GM19467 (cell line): ENCODE measurements at regions not wholly inside any gene's neighbourhood (a gene's known extent, or its start where the extent isn't known, plus 50 kb on each side); places are given as distances from the start of the nearest gene placed in this dataset.

Source experiments
- ATAC-seq: cut with Tn5 transposase; IDR thresholded peaks from one replicate; pipeline ENCODE4 v1.9.1; 2021; ENCODE audit warnings: mild to moderate bottlenecking, moderate library complexity; ENCODE audit not compliant: unreplicated experiment

- ATAC-seq, result no peak
Observed at GRCh38 chr1:229075716-229076115, 195.2 kb upstream of the RAB4A start.

- ATAC-seq, result no peak
Observed at GRCh38 chr1:229076195-229076594, 194.7 kb upstream of the RAB4A start.

GRCh38 chr1:229079016-229079595, 191.8 kb upstream of the RAB4A start:
- no peak for ATAC-seq

GRCh38 chr1:229080361-229080760, 190.6 kb upstream of the RAB4A start:
- ATAC-seq, result no peak

GRCh38 chr1:229085291-229085690, 185.6 kb upstream of the RAB4A start:
- ATAC-seq, result no peak

- ATAC-seq, result no peak
Observed at GRCh38 chr1:229086091-229086490, 184.8 kb upstream of the RAB4A start.

GRCh38 chr1:229086686-229087085, 184.2 kb upstream of the RAB4A start:
- no peak for ATAC-seq

GRCh38 chr1:229087339-229087738, 183.6 kb upstream of the RAB4A start:
- ATAC-seq, result no peak

GRCh38 chr1:229087906-229088305, 183.0 kb upstream of the RAB4A start:
- no peak for ATAC-seq

GRCh38 chr1:229088711-229089110, 182.2 kb upstream of the RAB4A start:
- ATAC-seq, result no peak

- no peak for ATAC-seq
Observed at GRCh38 chr1:229089586-229090208, 181.2 kb upstream of the RAB4A start.

- ATAC-seq, result no peak
Observed at GRCh38 chr1:229091721-229092136, 179.2 kb upstream of the RAB4A start.

GRCh38 chr1:229092377-229093237, 178.3 kb upstream of the RAB4A start:
- no peak for ATAC-seq

GRCh38 chr1:229093238-229093540, 177.7 kb upstream of the RAB4A start:
- no peak for ATAC-seq

GRCh38 chr1:229093609-229094336, 177.1 kb upstream of the RAB4A start:
- ATAC-seq, result no peak

- no peak for ATAC-seq
Observed at GRCh38 chr1:229094476-229095311, 176.2 kb upstream of the RAB4A start.

GRCh38 chr1:229095325-229095724, 175.6 kb upstream of the RAB4A start:
- ATAC-seq, result no peak

GRCh38 chr1:229097356-229097755, 173.6 kb upstream of the RAB4A start:
- ATAC-seq, result no peak

GRCh38 chr1:229098361-229098760, 172.6 kb upstream of the RAB4A start:
- no peak for ATAC-seq

GRCh38 chr1:229098903-229099578, 171.9 kb upstream of the RAB4A start:
- ATAC-seq, result no peak
